AML-193 (cell line): ENCODE measurements at regions not wholly inside any gene's neighbourhood (a gene's known extent, or its start where the extent isn't known, plus 50 kb on each side); places are given as distances from the start of the nearest gene placed in this dataset.
A peak's percentile ranks its signal among the peaks of the same experiment; 100 is the strongest.
"Not testable (repeated sequence)": the region's sequence is repeated elsewhere in the genome, so short reads cannot be mapped to it uniquely, and the experiment has no call there.

Experiments used
- DNase-seq, 2 experiments: peaks; one replicate each; lab custom pipeline; 2025; lab: John Stamatoyannopoulos, UW

- no peak for DNase-seq
Observed at GRCh38 chr14:40694023-40694422, 912.7 kb upstream of the LRFN5 start.

DNA sequence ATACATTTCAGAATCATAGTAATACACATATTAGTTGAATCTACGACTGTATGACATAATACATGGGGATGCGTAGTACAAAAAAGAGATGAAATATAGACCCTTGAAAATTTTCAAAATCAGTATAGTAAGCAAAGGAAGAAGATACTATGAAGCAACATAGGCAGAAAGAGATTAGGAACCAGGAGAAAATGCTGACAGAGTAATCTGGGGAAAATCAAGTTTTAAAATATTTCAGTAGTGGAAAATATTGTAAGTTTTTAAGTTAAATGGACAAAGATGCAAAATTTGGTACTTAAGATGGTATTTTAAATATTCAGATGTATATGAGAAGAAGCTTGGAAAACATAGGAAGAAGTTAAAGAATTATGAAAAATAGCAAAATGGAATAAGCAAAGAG lies 915.6 kb upstream of the LRFN5 start:
- DNase-seq, result no peak

GRCh38 chr14:40685764-40686163 lies 920.9 kb upstream of the LRFN5 start:
- DNase-seq, result no peak

DNA sequence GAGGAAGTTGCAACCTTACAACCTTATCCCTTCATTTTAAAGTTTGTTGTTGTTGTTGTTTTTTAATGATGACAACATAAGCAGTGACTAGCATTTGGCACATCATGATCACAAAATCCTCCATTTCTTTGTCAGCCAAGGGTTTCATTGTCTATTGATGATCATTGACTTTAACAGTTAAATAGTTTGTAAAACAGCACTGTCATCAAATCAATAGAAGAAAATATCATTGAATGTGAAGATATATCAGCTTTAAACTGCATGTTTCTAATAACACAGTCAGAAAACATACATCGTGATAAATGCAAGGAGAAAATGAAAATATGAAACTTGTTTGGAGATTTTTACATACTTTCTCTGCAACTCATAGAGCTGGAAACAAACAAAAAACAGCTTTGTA lies 922.3 kb upstream of the LRFN5 start:
- no peak for DNase-seq

DNA sequence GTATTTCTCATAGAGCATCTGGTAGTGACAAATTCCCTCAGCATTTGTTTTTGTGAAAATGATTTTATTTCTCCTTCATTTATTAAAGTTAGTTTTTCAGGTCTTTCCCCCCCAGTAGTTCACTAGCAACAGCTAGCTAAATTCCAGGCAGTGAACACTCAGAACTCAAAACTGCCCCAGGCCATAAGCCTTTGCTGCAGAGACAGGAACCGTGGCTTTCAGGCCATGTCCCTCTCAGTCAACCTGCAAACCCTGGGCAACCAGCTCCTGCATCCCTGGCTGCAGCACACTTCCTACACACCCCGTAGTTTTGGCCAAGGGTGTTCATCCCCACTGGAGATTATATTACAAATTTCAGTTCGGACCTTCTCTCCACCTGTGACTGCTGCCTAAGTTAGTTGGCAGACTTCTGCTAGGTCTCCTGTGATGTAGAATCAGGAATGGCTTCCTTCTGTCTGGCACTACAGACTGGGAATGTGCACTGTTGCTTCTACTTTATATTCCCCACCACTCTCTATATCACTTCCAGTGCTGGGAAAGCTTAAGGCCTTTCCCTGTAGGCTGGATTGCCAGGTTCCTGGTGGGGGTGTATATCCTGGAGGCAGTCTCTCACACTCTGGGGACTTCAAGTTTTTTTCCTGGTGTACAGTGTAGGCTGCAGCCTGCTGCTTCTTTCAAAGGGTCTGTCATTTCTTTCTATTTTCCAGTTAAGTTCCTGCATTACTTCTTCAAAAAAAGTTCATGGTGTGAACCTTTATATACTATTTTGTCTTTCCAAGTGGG lies 924.4 kb upstream of the LRFN5 start:
- DNase-seq, result no peak

GRCh38 chr14:40679256-40679655 lies 927.4 kb upstream of the LRFN5 start:
- DNase-seq, result no peak

DNA sequence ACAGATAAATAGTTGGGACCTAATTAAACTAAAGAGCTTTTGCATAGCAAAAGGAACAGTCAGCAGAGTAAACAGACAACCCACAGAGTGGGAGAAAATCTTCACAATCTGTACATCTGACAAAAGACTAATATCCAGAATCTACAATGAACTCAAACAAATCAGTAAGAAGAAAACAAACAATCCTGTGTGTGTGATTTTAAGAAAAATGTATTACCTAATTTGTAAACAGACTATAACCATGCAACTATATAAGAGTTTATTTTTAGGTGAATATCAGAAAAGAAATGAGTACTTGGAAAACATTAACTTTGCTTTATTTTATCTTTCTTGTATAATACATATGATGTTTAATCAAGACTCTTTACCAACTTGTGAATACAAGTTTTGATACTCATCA lies 929.5 kb upstream of the LRFN5 start:
- not testable (repeated sequence) for DNase-seq

GRCh38 chr14:40674502-40674901 lies 932.2 kb upstream of the LRFN5 start:
- DNase-seq, result no peak

DNA sequence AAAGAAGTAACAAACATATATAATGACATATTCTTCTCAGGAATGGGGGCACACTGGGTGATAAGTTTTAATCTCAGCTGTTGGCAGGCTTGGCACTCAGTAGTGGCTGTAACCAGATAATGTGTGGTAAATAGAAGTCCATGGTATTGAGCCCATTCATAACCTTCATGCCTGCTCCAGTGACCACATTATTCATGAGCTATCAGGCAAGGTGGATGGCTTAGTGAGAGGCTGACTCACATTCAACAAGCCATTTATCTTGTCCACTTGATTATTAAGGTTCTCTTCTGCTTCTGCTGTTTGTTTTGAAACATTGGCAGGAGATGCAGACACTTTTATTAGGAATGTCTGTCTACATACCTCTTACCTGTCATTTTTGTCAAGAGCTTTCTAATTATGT lies 950.4 kb upstream of the LRFN5 start:
- no peak for DNase-seq

GRCh38 chr14:40652089-40652691 lies 954.5 kb upstream of the LRFN5 start:
- DNase-seq, result no peak

DNA sequence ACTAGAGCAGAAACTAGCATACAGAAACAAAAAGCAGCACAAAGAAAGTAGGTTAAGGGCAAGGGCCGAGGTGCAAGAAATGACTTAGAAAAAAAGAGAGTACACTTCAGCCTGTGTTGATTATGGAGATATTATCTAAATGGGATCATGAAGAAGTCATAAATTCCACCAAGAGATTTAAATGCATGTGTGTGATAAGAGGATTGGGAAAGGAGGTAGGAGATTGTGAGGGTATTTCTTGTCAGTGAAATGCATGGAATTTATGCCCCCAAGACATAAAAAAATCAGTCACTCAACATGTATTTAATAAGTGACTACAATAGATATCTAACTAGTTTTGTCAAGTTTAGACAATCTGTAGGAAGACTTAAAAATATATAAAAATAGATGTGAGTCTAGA lies 976.2 kb upstream of the LRFN5 start:
- no peak for DNase-seq

GRCh38 chr14:40629551-40630137 lies 977.0 kb upstream of the LRFN5 start:
- DNase-seq, result not testable (repeated sequence)

- no peak for DNase-seq
Observed at GRCh38 chr14:40629144-40629543, 977.5 kb upstream of the LRFN5 start.

GRCh38 chr14:40623643-40624042 lies 983.0 kb upstream of the LRFN5 start:
- DNase-seq, result no peak

GRCh38 chr14:40618225-40618898 lies 988.3 kb upstream of the LRFN5 start:
- no peak for DNase-seq

DNA sequence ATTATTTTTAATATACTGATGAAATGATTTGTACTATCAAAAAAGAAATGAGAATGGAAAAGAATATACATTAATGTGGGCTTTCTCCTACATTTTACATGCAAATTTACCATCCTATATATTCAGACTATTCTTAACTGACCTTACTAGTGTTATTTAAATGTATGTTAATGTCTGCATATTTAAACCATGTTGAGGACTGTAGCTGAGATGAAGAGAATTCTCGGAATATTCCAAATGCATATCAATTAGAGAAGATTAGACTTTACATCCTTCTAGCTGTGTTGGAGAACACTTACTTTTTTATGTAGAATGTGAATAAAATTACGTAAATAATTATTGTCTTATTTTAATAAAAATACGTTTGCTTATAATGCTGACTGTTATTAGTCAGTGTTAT lies 990.1 kb upstream of the LRFN5 start:
- no peak for DNase-seq

- no peak for DNase-seq
Observed at GRCh38 chr14:40601063-40601462, 1005.6 kb upstream of the LRFN5 start.

GRCh38 chr14:40599725-40600124 lies 1007.0 kb upstream of the LRFN5 start:
- no peak for DNase-seq

- peak in 1 of 2 experiments; percentile 0 for DNase-seq
Observed at GRCh38 chr14:40581264-40581663, 1025.4 kb upstream of the LRFN5 start.

GRCh38 chr14:40576880-40577478 lies 1029.7 kb upstream of the LRFN5 start:
- DNase-seq, result no peak

DNA sequence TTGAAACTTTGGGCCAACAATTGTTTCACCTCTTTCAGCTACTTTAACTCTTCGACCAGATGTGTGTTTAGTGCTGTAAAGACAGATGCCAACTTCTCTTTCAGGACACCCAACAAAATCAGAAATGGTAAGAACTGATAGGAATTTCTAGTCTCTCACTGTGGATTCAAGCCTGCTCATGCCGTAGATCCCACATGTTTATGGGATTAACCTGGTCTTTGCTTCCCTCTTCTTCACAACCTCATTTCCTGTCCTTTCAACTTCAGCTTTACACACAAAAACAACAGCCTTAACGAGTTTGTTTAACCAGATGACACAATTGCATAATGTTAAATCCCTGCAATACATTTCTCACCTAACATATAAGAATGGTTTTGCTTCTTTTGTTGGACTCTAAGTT lies 1031.9 kb upstream of the LRFN5 start:
- no peak for DNase-seq

DNA sequence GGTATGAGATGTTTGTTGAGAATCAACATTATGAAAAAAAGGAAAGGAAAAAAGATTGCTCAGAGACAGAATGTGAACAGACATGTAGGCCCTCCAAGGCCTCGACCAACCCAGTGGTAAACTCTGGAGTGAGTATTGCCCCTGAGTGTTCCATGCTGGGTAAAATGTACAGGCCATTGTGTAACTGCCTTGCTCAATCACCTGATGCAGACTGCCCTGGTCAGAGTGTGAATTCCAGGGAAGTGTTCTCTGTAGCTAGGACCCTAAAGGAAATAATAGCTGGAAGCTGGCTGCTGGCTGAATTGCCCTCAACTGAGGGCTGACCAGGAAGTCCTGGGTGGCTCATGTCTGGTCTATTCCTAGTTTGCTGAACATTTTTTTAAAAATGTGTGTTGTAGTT lies 1081.4 kb upstream of the LRFN5 start:
- DNase-seq, result no peak
